A549 (cell line): ENCODE measurements at regions not wholly inside any gene's neighbourhood (a gene's known extent, or its start where the extent isn't known, plus 50 kb on each side); places are given as distances from the start of the nearest gene placed in this dataset.

Experiments used
- CBX2 ChIP-seq: fragments of 200-600 bp; sonication (generic); IDR thresholded peaks from 2 replicates; pipeline ENCODE4 v1.6.1; 2016; ENCODE audit warnings: low read depth, mild to moderate bottlenecking, borderline replicate concordance
- CEBPB ChIP-seq, 2 experiments: fragments of >200 bp in 1 of 2; sonication (Bioruptor Twin) in 1 of 2; formaldehyde crosslinking in 1 of 2; IDR thresholded peaks; 2 replicates each; pipeline ENCODE4 v1.6.1; 2012 to 2016
- CHD2 ChIP-seq: fragments of 150-350 bp; IDR thresholded peaks from 2 replicates; pipeline ENCODE4 v1.6.1; 2014; ENCODE audit warnings: low read length; ENCODE audit not compliant: partially characterized antibody
- CTCF ChIP-seq: fragments of >200 bp; sonication (Bioruptor Twin); formaldehyde crosslinking; IDR thresholded peaks from 3 replicates; pipeline ENCODE4 v1.5.1; 2016
- EP300 ChIP-seq, 2 experiments: fragments of >200 bp; sonication (Bioruptor Twin); formaldehyde crosslinking; IDR thresholded peaks; 2 replicates in 1 of 2; 3 replicates in 1 of 2; pipeline ENCODE4 v1.6.1; 2016 to 2017
- ESRRA ChIP-seq: fragments of 150-350 bp; IDR thresholded peaks from 2 replicates; pipeline ENCODE4 v1.6.1; 2014; ENCODE audit warnings: mild to moderate bottlenecking, low read length, borderline replicate concordance
- FOSL2 ChIP-seq, 2 experiments: fragments of 450-650 bp in 1 of 2; fragments of >200 bp in 1 of 2; sonication (Bioruptor Twin) in 1 of 2; formaldehyde crosslinking; IDR thresholded peaks; 2 replicates each; pipeline versions ENCODE4 v1.5.0 to v1.6.1; 2016 to 2020; ENCODE audit warnings: mild to moderate bottlenecking in 1 of 2, moderate library complexity in 1 of 2
- JUNB ChIP-seq: fragments of >200 bp; sonication (Bioruptor Twin); formaldehyde crosslinking; IDR thresholded peaks from 2 replicates; pipeline ENCODE4 v1.6.1; 2016
- KDM5A ChIP-seq: fragments of 200-600 bp; sonication (generic); IDR thresholded peaks from 2 replicates; pipeline ENCODE4 v1.6.1; 2016; ENCODE audit warnings: antibody characterized with exemption, mild to moderate bottlenecking
- MAX ChIP-seq: IDR thresholded peaks from 2 replicates; pipeline ENCODE4 v1.6.1; 2012
- POLR2A ChIP-seq: IDR thresholded peaks from 2 replicates; pipeline ENCODE4 v1.6.1; 2012; ENCODE audit warnings: mild to moderate bottlenecking, low read length
- RAD21 ChIP-seq, 2 experiments: fragments of >200 bp in 1 of 2; sonication (Bioruptor Twin) in 1 of 2; formaldehyde crosslinking in 1 of 2; IDR thresholded peaks in 1 of 2; conservative IDR thresholded peaks in 1 of 2; 2 replicates in 1 of 2; 3 replicates in 1 of 2; pipeline ENCODE4 v1.6.1; 2012 to 2018; ENCODE audit warnings: inconsistent platforms in 1 of 2
- REST ChIP-seq: fragments of 200-600 bp; sonication (generic); IDR thresholded peaks from 2 replicates; pipeline ENCODE4 v1.6.1; 2016; ENCODE audit warnings: antibody characterized with exemption, mild to moderate bottlenecking, moderate library complexity
- RFX5 ChIP-seq: fragments of 450-650 bp; IDR thresholded peaks from 2 replicates; pipeline ENCODE4 v1.7.1; 2014; ENCODE audit warnings: antibody characterized with exemption, mild to moderate bottlenecking, moderate library complexity

- TF ChIP-seq RAD21 (conservative IDR thresholded peaks at IDR 0.05 in 1 of 2, IDR thresholded peaks at IDR 0.05 in 1 of 2), result no peak
- TF ChIP-seq MAX, result no peak
- TF ChIP-seq CEBPB (IDR thresholded peaks at IDR 0.05), result no peak
- TF ChIP-seq ESRRA, result no peak
- no peak for TF ChIP-seq CTCF
- no peak for TF ChIP-seq POLR2A
- no peak for TF ChIP-seq EP300 (IDR thresholded peaks at IDR 0.05)
- no peak for TF ChIP-seq KDM5A
- TF ChIP-seq RFX5, result no peak
- no peak for TF ChIP-seq CHD2
- no peak for TF ChIP-seq FOSL2 (IDR thresholded peaks at IDR 0.05)
- no peak for TF ChIP-seq FOSL2 (CRISPR knock-in tag; IDR thresholded peaks at IDR 0.05)
- TF ChIP-seq JUNB, result no peak
- no peak for TF ChIP-seq REST
- no peak for TF ChIP-seq CBX2
These were observed 349.4 kb upstream of the NPSR1 start for GRCh38 chr7:34308595-34308994.
